ENCODE measurements at regions not wholly inside any gene's neighbourhood (a gene's known extent, or its start where the extent isn't known, plus 50 kb on each side); places are given as distances from the start of the nearest gene placed in this dataset.

DNA sequence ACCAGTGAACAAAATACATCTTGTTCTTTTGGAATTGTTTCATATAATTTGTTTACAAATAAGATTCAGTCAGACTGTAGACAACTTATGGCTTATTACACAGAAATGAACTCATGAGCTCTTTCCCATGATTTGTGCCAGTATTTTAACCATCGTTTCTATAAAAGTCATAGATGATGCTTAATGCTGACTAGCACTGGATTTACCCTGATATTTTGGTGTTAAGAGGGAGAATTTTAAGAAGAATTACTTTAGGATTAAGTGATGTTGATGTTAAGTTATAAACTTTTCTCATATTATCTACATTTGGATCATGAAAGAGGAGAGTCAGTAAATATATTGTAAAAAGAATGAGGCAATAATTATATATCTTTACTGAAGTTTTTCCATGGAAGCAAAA, 162.7 kb downstream of the POSTN start:
- Histone ChIP-seq H3K4me1 (no peaks in the 10 kb centered on the region), H3K27me3 (no peaks in the 10 kb centered on the region), H3K4me3 (no peak overlapping the region), H3K36me3 (no peaks in the 10 kb centered on the region), H3K27ac (no peak overlapping the region), H3K9me3 (peaks cover 0 to 4% (median 0%) of the 10 kb centered on the region in 4 donors)
- no peak for TF ChIP-seq POLR2A (IDR thresholded peaks at IDR 0.05)
- TF ChIP-seq, protein P1, sequence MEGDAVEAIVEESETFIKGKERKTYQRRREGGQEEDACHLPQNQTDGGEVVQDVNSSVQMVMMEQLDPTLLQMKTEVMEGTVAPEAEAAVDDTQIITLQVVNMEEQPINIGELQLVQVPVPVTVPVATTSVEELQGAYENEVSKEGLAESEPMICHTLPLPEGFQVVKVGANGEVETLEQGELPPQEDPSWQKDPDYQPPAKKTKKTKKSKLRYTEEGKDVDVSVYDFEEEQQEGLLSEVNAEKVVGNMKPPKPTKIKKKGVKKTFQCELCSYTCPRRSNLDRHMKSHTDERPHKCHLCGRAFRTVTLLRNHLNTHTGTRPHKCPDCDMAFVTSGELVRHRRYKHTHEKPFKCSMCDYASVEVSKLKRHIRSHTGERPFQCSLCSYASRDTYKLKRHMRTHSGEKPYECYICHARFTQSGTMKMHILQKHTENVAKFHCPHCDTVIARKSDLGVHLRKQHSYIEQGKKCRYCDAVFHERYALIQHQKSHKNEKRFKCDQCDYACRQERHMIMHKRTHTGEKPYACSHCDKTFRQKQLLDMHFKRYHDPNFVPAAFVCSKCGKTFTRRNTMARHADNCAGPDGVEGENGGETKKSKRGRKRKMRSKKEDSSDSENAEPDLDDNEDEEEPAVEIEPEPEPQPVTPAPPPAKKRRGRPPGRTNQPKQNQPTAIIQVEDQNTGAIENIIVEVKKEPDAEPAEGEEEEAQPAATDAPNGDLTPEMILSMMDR (IDR thresholded peaks at IDR 0.05) = no peak
- intact Hi-C loops (cut with DNase I) = no loop called here
- DNase-seq (no peak), ATAC-seq (no peak)
- WGBS (ENCODE audit: insufficient coverage, low coverage, low lambda C conversion rate, missing lambda C conversion rate) = 47% methylated on average over 1 of the region's 1 CpG

DNA sequence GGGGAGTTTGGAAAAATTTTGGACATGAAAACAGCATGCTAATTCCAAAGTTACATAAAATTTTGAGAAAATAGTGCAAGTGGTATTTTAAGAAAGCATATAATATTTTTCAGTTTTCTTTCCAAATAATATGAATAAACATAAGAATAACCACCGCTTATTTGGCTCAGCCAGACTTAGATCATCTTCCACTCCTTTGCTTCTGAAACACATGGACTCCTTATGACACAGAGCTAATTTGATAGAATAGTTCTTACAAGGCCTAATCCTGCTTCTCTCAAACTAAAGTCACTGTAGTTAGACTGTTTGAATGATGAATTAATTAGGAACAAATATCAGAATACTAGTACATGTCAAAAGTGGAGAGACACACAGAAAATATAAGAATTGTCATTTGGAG, 165.5 kb downstream of the POSTN start:
- no peak overlapping the region for H3K4me3 ChIP-seq
- H3K27ac ChIP-seq = no peak overlapping the region
- no peaks in the 10 kb centered on the region for H3K9me3 ChIP-seq
- intact Hi-C loops (cut with DNase I) = no loop called here
- H3K4me1 ChIP-seq = no peaks in the 10 kb centered on the region
- TF ChIP-seq, protein P1 (IDR thresholded peaks at IDR 0.05) = no peak
- TF ChIP-seq POLR2A (IDR thresholded peaks at IDR 0.05) = no peak
- no peaks in the 10 kb centered on the region for H3K36me3 ChIP-seq
- DNase-seq = no peak
- H3K27me3 ChIP-seq = no peaks in the 10 kb centered on the region
- no peak for ATAC-seq
- 72% methylated on average over 1 of the region's 1 CpG for WGBS (ENCODE audit: insufficient coverage, low coverage, low lambda C conversion rate, missing lambda C conversion rate)

DNA sequence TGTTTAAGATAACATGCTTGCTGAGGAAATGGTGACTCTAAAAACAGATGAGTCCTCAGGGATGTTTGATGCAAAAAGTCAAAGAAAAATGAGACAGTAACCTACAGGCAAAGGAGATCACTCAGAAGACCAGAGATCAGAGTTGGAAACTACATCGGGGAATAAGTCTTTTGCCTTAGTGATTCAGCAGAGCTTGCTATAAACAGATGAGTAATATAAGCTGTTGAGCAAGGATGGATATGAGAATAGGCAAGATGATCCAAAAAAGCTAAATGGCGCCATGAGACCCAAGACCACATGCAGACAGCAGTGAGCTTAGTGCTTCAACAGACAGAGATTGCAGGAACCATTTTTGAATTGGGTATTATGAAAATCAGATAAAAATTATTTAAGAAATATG, 168.6 kb downstream of the POSTN start:
- no peak for ATAC-seq
- WGBS (ENCODE audit: insufficient coverage, low coverage, low lambda C conversion rate, missing lambda C conversion rate) = 64% methylated on average over 2 of the region's 2 CpGs
- intact Hi-C loops (cut with DNase I) = no loop called here

DNA sequence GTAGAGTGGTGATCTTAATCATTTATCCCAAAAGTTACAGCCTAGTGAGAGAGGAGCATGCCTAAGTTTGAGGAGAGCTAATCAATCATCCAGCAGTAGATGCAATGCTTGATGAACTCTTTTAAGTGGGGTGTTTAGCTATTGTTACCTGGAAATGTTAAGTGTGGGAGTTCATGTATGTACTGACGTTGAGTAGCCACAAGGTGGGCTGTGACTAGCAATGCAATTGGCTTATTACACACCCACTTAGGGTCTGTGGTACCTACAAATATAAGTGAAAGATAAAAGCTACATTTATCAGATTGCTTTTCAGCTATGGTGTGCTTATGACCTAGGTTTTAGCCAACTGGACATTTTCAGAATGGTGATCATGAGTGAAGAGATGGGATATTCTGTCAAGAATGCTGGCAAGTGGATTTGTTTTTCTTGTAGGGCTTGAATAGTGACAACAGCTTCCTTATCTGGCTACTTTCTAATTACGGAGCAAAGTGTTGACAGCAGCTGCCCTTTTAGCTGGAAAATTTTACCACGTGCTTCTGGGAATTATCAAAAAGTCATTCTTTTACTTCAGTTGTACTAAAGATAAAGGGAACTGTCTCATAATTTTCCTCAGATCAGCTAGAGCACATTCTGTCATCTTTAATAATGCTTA, 170.6 kb downstream of the POSTN start:
- 19% methylated on average over 3 of the region's 3 CpGs for WGBS (ENCODE audit: insufficient coverage, low coverage, low lambda C conversion rate, missing lambda C conversion rate)
- no peaks in the 10 kb centered on the region for H3K4me1 ChIP-seq
- H3K27ac ChIP-seq = no peak overlapping the region
- TF ChIP-seq POLR2A (IDR thresholded peaks at IDR 0.05) = no peak
- TF ChIP-seq, protein P1 (IDR thresholded peaks at IDR 0.05) = no peak
- no peaks in the 10 kb centered on the region for H3K9me3 ChIP-seq
- intact Hi-C loops (cut with DNase I) = no loop called here
- DNase-seq (no peak), ATAC-seq (no peak)
- no peaks in the 10 kb centered on the region for H3K27me3 ChIP-seq
- H3K4me3 ChIP-seq = no peak overlapping the region
- H3K36me3 ChIP-seq = no peaks in the 10 kb centered on the region

More for the DNA sequence above, 168.6 kb downstream of the POSTN start:
- no peaks in the 10 kb centered on the region for H3K9me3 ChIP-seq
- H3K27ac ChIP-seq = no peak overlapping the region
- no peaks in the 10 kb centered on the region for H3K36me3 ChIP-seq
- no peak overlapping the region for H3K4me3 ChIP-seq
- H3K4me1 ChIP-seq = no peaks in the 10 kb centered on the region
- no peak for DNase-seq
- no peaks in the 10 kb centered on the region for H3K27me3 ChIP-seq
- TF ChIP-seq, protein P1 (IDR thresholded peaks at IDR 0.05) = no peak
- no peak for TF ChIP-seq POLR2A (IDR thresholded peaks at IDR 0.05)

Data from right lobe of liver (tissue), 6 donors.